Endothelial cell of umbilical vein (primary cell): ENCODE measurements at regions not wholly inside any gene's neighbourhood (a gene's known extent, or its start where the extent isn't known, plus 50 kb on each side); places are given as distances from the start of the nearest gene placed in this dataset.

Experiments used
- CTCF ChIP-seq, 2 donors: IDR thresholded peaks; 1 replicate in 1 of 2; 2 replicates in 1 of 2; pipeline ENCODE4 v1.5.1; 2011; ENCODE audit warnings: low read length in 2 of 2, mild to moderate bottlenecking in 2 of 2, moderate library complexity in 2 of 2, control low read depth in 1 of 2, inconsistent platforms in 1 of 2, low read depth in 1 of 2; ENCODE audit not compliant: insufficient read depth in 1 of 2; ENCODE audit errors: extremely low read depth in 1 of 2
- MYC ChIP-seq: IDR thresholded peaks from one replicate; pipeline ENCODE4 v1.6.1; 2011; ENCODE audit warnings: mild to moderate bottlenecking, low read depth, low read length
- POLR2AphosphoS5 ChIP-seq: IDR thresholded peaks from 2 replicates; pipeline ENCODE4 v1.6.1; 2012; ENCODE audit warnings: low read depth, mild to moderate bottlenecking, control low read depth, low read length, moderate library complexity; ENCODE audit not compliant: insufficient read depth

DNA sequence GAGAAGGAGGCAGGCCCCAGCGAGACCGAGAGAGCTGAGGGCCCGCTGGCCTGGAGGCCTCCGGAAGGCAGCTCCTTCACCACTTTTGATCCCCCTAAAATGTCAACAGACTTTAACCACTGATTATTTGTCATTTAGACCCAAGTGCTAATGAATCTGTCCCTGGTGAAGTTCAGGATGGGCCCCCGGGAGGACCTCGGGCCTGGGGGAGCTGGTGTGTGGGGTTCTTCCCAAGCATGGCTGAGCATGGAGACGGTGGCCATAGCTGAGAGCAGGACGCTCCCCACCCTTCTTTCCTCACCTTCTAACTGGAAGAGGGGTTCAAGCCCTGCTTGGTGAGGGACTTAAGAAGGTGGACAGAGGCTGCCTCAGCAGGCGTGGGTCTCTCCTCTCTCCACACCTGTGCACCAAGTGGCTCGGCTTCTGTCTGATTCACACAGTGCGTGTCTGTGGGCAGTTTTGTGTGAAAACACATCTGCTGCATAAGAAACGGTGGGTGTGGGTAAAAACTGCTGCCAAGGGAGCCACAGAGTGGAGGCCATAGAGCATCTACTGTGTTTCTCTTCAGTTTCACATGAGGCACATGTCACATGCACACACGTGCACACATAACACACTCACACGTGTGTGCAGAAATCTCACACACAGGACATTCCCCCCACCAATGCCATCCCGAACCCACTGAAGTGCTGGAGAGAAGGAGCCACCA is 53.5 kb upstream of the VIPR2 start:
- TF ChIP-seq CTCF (IDR thresholded peaks at IDR 0.05; ENCODE audit: extremely low read depth in 1 of 2, insufficient read depth in 1 of 2, low read depth in 1 of 2, low read length in 2 of 2) (no peak), POLR2AphosphoS5 (no peak), MYC (no peak)
